22Rv1 (cell line): ENCODE measurements at regions not wholly inside any gene's neighbourhood (a gene's known extent, or its start where the extent isn't known, plus 50 kb on each side); places are given as distances from the start of the nearest gene placed in this dataset.

Experiments used
- ZFX ChIP-seq: fragments of 450-650 bp; IDR thresholded peaks from 2 replicates; pipeline ENCODE4 v1.6.1; 2017; ENCODE audit warnings: antibody characterized with exemption, borderline replicate concordance
- TF ChIP-seq, protein P1 (sequence below): fragments of 450-650 bp; IDR thresholded peaks from 2 replicates; pipeline ENCODE4 v1.5.1; 2017; ENCODE audit warnings: mild to moderate bottlenecking

DNA sequence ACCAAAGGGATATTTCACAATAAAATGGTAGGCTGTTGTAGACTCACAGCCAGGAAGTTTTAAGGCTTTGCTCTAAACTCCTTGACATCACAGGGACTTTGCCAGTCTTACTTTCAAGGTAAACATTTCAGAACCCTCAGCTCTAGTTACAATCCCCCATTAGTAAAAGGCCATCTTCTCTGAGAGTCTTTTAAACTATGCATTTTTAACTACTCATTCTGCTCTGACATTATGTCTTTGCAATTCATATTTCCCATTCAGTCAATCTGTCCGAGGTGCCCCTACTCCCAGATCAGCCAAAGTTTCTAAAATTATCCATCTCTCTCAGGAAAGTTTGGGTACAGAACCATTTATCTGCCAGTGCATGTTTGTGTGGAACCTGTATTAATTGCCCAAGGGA lies 1094.1 kb downstream of the TDRD15 start:
- TF ChIP-seq, protein P1, sequence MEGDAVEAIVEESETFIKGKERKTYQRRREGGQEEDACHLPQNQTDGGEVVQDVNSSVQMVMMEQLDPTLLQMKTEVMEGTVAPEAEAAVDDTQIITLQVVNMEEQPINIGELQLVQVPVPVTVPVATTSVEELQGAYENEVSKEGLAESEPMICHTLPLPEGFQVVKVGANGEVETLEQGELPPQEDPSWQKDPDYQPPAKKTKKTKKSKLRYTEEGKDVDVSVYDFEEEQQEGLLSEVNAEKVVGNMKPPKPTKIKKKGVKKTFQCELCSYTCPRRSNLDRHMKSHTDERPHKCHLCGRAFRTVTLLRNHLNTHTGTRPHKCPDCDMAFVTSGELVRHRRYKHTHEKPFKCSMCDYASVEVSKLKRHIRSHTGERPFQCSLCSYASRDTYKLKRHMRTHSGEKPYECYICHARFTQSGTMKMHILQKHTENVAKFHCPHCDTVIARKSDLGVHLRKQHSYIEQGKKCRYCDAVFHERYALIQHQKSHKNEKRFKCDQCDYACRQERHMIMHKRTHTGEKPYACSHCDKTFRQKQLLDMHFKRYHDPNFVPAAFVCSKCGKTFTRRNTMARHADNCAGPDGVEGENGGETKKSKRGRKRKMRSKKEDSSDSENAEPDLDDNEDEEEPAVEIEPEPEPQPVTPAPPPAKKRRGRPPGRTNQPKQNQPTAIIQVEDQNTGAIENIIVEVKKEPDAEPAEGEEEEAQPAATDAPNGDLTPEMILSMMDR, result no peak
- TF ChIP-seq ZFX, result no peak
